ENCODE measurements at regions not wholly inside any gene's neighbourhood (a gene's known extent, or its start where the extent isn't known, plus 50 kb on each side); places are given as distances from the start of the nearest gene placed in this dataset.

DNA sequence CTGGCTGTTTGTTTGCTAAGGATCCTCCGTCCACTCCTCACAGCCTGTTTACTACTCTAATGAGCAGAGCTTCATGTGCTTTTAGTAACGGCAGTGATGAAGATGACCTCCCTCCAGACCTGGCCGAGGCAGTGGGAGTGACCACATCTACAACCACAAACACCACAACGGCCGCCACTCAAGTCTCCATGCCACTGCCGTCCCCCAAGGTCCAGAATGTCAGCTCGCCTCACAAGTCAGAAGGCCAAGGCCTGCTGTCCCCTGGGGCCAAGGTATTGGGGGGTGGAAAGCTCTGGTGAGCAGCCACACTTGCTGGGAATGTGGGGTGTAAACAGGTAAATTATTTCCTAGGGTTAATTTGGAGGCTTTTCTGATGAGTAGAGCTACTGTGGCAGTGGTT lies 926.4 kb downstream of the IPMK start:
- TF ChIP-seq, protein P1, sequence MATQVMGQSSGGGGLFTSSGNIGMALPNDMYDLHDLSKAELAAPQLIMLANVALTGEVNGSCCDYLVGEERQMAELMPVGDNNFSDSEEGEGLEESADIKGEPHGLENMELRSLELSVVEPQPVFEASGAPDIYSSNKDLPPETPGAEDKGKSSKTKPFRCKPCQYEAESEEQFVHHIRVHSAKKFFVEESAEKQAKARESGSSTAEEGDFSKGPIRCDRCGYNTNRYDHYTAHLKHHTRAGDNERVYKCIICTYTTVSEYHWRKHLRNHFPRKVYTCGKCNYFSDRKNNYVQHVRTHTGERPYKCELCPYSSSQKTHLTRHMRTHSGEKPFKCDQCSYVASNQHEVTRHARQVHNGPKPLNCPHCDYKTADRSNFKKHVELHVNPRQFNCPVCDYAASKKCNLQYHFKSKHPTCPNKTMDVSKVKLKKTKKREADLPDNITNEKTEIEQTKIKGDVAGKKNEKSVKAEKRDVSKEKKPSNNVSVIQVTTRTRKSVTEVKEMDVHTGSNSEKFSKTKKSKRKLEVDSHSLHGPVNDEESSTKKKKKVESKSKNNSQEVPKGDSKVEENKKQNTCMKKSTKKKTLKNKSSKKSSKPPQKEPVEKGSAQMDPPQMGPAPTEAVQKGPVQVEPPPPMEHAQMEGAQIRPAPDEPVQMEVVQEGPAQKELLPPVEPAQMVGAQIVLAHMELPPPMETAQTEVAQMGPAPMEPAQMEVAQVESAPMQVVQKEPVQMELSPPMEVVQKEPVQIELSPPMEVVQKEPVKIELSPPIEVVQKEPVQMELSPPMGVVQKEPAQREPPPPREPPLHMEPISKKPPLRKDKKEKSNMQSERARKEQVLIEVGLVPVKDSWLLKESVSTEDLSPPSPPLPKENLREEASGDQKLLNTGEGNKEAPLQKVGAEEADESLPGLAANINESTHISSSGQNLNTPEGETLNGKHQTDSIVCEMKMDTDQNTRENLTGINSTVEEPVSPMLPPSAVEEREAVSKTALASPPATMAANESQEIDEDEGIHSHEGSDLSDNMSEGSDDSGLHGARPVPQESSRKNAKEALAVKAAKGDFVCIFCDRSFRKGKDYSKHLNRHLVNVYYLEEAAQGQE (IDR thresholded peaks at IDR 0.05; ENCODE audit: unreplicated experiment): no peak
- TF ChIP-seq, protein P2, sequence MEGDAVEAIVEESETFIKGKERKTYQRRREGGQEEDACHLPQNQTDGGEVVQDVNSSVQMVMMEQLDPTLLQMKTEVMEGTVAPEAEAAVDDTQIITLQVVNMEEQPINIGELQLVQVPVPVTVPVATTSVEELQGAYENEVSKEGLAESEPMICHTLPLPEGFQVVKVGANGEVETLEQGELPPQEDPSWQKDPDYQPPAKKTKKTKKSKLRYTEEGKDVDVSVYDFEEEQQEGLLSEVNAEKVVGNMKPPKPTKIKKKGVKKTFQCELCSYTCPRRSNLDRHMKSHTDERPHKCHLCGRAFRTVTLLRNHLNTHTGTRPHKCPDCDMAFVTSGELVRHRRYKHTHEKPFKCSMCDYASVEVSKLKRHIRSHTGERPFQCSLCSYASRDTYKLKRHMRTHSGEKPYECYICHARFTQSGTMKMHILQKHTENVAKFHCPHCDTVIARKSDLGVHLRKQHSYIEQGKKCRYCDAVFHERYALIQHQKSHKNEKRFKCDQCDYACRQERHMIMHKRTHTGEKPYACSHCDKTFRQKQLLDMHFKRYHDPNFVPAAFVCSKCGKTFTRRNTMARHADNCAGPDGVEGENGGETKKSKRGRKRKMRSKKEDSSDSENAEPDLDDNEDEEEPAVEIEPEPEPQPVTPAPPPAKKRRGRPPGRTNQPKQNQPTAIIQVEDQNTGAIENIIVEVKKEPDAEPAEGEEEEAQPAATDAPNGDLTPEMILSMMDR (conservative IDR thresholded peaks at IDR 0.05; ENCODE audit: low read depth in 2 of 2): no peak
